ENCODE measurements at regions not wholly inside any gene's neighbourhood (a gene's known extent, or its start where the extent isn't known, plus 50 kb on each side); places are given as distances from the start of the nearest gene placed in this dataset.
A peak's percentile ranks its signal among the peaks of the same experiment; 100 is the strongest.

GRCh38 chr3:163476179-163476578 lies 1602.1 kb downstream of the SI start:
- TF ChIP-seq CTCF (IDR thresholded peaks at IDR 0.05) (peak; percentile 15; the same call in 1 of the 3 replicates), RAD21 (conservative IDR thresholded peaks at IDR 0.05 in 1 of 2, IDR thresholded peaks at IDR 0.05 in 1 of 2) (peak in 1 of 2 experiments; percentile 17; a peak in 2 of 5 replicates), JUNB (IDR thresholded peaks at IDR 0.05) (no peak), MAX (IDR thresholded peaks at IDR 0.05) (no peak), HDAC2 (IDR thresholded peaks at IDR 0.05) (no peak), POLR2A (IDR thresholded peaks at IDR 0.05; ENCODE audit: low read length) (no peak), CHD2 (IDR thresholded peaks at IDR 0.05; ENCODE audit: low read length, partially characterized antibody) (no peak), CBX8 (IDR thresholded peaks at IDR 0.05) (no peak), NFE2L2 (conservative IDR thresholded peaks at IDR 0.05; ENCODE audit: low read length) (no peak), ZFP36 (IDR thresholded peaks at IDR 0.05; ENCODE audit: borderline replicate concordance, partially characterized antibody) (no peak), SREBF2 (IDR thresholded peaks at IDR 0.05) (no peak)

All from A549 (cell line).